ENCODE measurements at regions not wholly inside any gene's neighbourhood (a gene's known extent, or its start where the extent isn't known, plus 50 kb on each side); places are given as distances from the start of the nearest gene placed in this dataset.

GRCh38 chr9:126107693-126108092, 218.9 kb upstream of the MVB12B start:
- no peaks in the 10 kb centered on the region for H4K20me1 ChIP-seq (ENCODE audit: insufficient read depth, low read length)
- no peak overlapping the region for H2AFZ ChIP-seq (ENCODE audit: low read length)
- no peaks in the 10 kb centered on the region for H3K79me2 ChIP-seq (ENCODE audit: insufficient read depth, low read length)
- DNase-seq (ENCODE audit: insufficient read length, low spot score, missing footprints): no peak
- H3K27ac ChIP-seq (ENCODE audit: low read depth, low read length): no peak overlapping the region
- no peak overlapping the region for H3K4me2 ChIP-seq (ENCODE audit: insufficient read depth, low read length)
- H3K4me3 ChIP-seq (ENCODE audit: insufficient read depth, low read length): no peak overlapping the region
- TF ChIP-seq CTCF (IDR thresholded peaks at IDR 0.05; ENCODE audit: extremely low read depth, low read depth, low read length): no peak
- no peaks in the 10 kb centered on the region for H3K9me3 ChIP-seq (ENCODE audit: low read depth, low read length)
- H3K36me3 ChIP-seq (ENCODE audit: insufficient read depth, low read length): no peaks in the 10 kb centered on the region
- peaks cover 10% of the 10 kb centered on the region for H3K27me3 ChIP-seq (ENCODE audit: insufficient read depth, low read length)
- H3K4me1 ChIP-seq (ENCODE audit: insufficient read depth, low read length): no peaks in the 10 kb centered on the region

- Histone ChIP-seq H3K4me3 (ENCODE audit: insufficient read depth, low read length) (no peak overlapping the region), H3K36me3 (ENCODE audit: insufficient read depth, low read length) (no peaks in the 10 kb centered on the region), H3K27me3 (ENCODE audit: insufficient read depth, low read length) (peaks cover 10% of the 10 kb centered on the region), H3K27ac (ENCODE audit: low read depth, low read length) (no peak overlapping the region), H3K4me1 (ENCODE audit: insufficient read depth, low read length) (no peaks in the 10 kb centered on the region), H4K20me1 (ENCODE audit: insufficient read depth, low read length) (no peaks in the 10 kb centered on the region), H3K4me2 (ENCODE audit: insufficient read depth, low read length) (no peak overlapping the region), H3K9me3 (ENCODE audit: low read depth, low read length) (no peaks in the 10 kb centered on the region), H3K79me2 (ENCODE audit: insufficient read depth, low read length) (no peaks in the 10 kb centered on the region), H2AFZ (ENCODE audit: low read length) (no peak overlapping the region)
- DNase-seq (ENCODE audit: insufficient read length, low spot score, missing footprints): no peak
- TF ChIP-seq CTCF (IDR thresholded peaks at IDR 0.05; ENCODE audit: extremely low read depth, low read depth, low read length): no peak
Observed at GRCh38 chr9:126108240-126108639, 218.4 kb upstream of the MVB12B start.

- Histone ChIP-seq H3K4me3 (ENCODE audit: insufficient read depth, low read length) (no peak overlapping the region), H3K36me3 (ENCODE audit: insufficient read depth, low read length) (no peaks in the 10 kb centered on the region), H3K4me2 (ENCODE audit: insufficient read depth, low read length) (no peak overlapping the region), H3K79me2 (ENCODE audit: insufficient read depth, low read length) (no peaks in the 10 kb centered on the region), H3K27me3 (ENCODE audit: insufficient read depth, low read length) (peaks cover 5% of the 10 kb centered on the region), H3K4me1 (ENCODE audit: insufficient read depth, low read length) (no peaks in the 10 kb centered on the region), H4K20me1 (ENCODE audit: insufficient read depth, low read length) (no peaks in the 10 kb centered on the region), H3K9me3 (ENCODE audit: low read depth, low read length) (no peaks in the 10 kb centered on the region), H2AFZ (ENCODE audit: low read length) (no peak overlapping the region), H3K27ac (ENCODE audit: low read depth, low read length) (no peak overlapping the region)
- TF ChIP-seq CTCF (IDR thresholded peaks at IDR 0.05; ENCODE audit: extremely low read depth, low read depth, low read length): no peak
- no peak for DNase-seq (ENCODE audit: insufficient read length, low spot score, missing footprints)
Observed at GRCh38 chr9:126109575-126109974, 217.1 kb upstream of the MVB12B start.

GRCh38 chr9:126111556-126111955, 215.1 kb upstream of the MVB12B start:
- no peak for DNase-seq (ENCODE audit: insufficient read length, low spot score, missing footprints)
- H3K4me1 ChIP-seq (ENCODE audit: insufficient read depth, low read length): no peaks in the 10 kb centered on the region
- H3K27me3 ChIP-seq (ENCODE audit: insufficient read depth, low read length): peaks cover 5% of the 10 kb centered on the region
- H3K79me2 ChIP-seq (ENCODE audit: insufficient read depth, low read length): no peaks in the 10 kb centered on the region
- H4K20me1 ChIP-seq (ENCODE audit: insufficient read depth, low read length): no peaks in the 10 kb centered on the region
- no peak for TF ChIP-seq CTCF (IDR thresholded peaks at IDR 0.05; ENCODE audit: extremely low read depth, low read depth, low read length)
- H3K9me3 ChIP-seq (ENCODE audit: low read depth, low read length): no peaks in the 10 kb centered on the region
- no peak overlapping the region for H3K27ac ChIP-seq (ENCODE audit: low read depth, low read length)
- no peak overlapping the region for H3K4me3 ChIP-seq (ENCODE audit: insufficient read depth, low read length)
- no peaks in the 10 kb centered on the region for H3K36me3 ChIP-seq (ENCODE audit: insufficient read depth, low read length)
- H3K4me2 ChIP-seq (ENCODE audit: insufficient read depth, low read length): no peak overlapping the region
- H2AFZ ChIP-seq (ENCODE audit: low read length): no peak overlapping the region

Measured in osteoblast (primary cell).